Iris pigment epithelial cell (primary cell): ENCODE measurements at regions not wholly inside any gene's neighbourhood (a gene's known extent, or its start where the extent isn't known, plus 50 kb on each side); places are given as distances from the start of the nearest gene placed in this dataset.
"Not testable (repeated sequence)": the region's sequence is repeated elsewhere in the genome, so short reads cannot be mapped to it uniquely, and the experiment has no call there.

Source experiments
- DNase-seq: peaks from one replicate; pipeline ENCODE4 v3.0.0-alpha.2; 2011; ENCODE audit warnings: low read depth

- DNase-seq: no peak
Measured at GRCh38 chr2:226474131-226474530, 325.5 kb downstream of the IRS1 start.

- no peak for DNase-seq
Measured at GRCh38 chr2:226471987-226472470, 327.6 kb downstream of the IRS1 start.

GRCh38 chr2:226467633-226468032 lies 332.0 kb downstream of the IRS1 start:
- DNase-seq: no peak

GRCh38 chr2:226467221-226467620 lies 332.4 kb downstream of the IRS1 start:
- no peak for DNase-seq

- DNase-seq: no peak
Measured at GRCh38 chr2:226466589-226466988, 333.0 kb downstream of the IRS1 start.

GRCh38 chr2:226466124-226466523 lies 333.5 kb downstream of the IRS1 start:
- DNase-seq: no peak

GRCh38 chr2:226464380-226464779 lies 335.2 kb downstream of the IRS1 start:
- DNase-seq: no peak

GRCh38 chr2:226463154-226463553 lies 336.5 kb downstream of the IRS1 start:
- DNase-seq: no peak

GRCh38 chr2:226461981-226462380 lies 337.6 kb downstream of the IRS1 start:
- no peak for DNase-seq

- not testable (repeated sequence) for DNase-seq
Measured at GRCh38 chr2:226456144-226456543, 343.5 kb downstream of the IRS1 start.

- DNase-seq: no peak
Measured at GRCh38 chr2:226452768-226453167, 346.9 kb downstream of the IRS1 start.

GRCh38 chr2:226451486-226451885 lies 348.1 kb downstream of the IRS1 start:
- DNase-seq: no peak

- peak; percentile 68 for DNase-seq
Measured at GRCh38 chr2:226450141-226450540, 349.5 kb downstream of the IRS1 start.

- DNase-seq: peak; percentile 62
Measured at GRCh38 chr2:226447338-226448300, 352.0 kb downstream of the IRS1 start.

- DNase-seq: peak; percentile 87
Measured at GRCh38 chr2:226446406-226447001, 353.1 kb downstream of the IRS1 start.

- no peak for DNase-seq
Measured at GRCh38 chr2:226445216-226445861, 354.3 kb downstream of the IRS1 start.

- DNase-seq: no peak
Measured at GRCh38 chr2:226443112-226443511, 356.5 kb downstream of the IRS1 start.

- DNase-seq: peak; percentile 81
Measured at GRCh38 chr2:226440127-226440918, 359.3 kb downstream of the IRS1 start.

GRCh38 chr2:226439337-226439736 lies 360.3 kb downstream of the IRS1 start:
- DNase-seq: peak; percentile 78

- DNase-seq: no peak
Measured at GRCh38 chr2:226435146-226435545, 364.5 kb downstream of the IRS1 start.

- DNase-seq: no peak
Measured at GRCh38 chr2:226434702-226435101, 364.9 kb downstream of the IRS1 start.
